SK-N-MC (cell line): ENCODE measurements at regions not wholly inside any gene's neighbourhood (a gene's known extent, or its start where the extent isn't known, plus 50 kb on each side); places are given as distances from the start of the nearest gene placed in this dataset.

Experiments
- EZH2 ChIP-seq: fragments of 200-600 bp; sonication (generic); IDR thresholded peaks from one replicate; pipeline ENCODE4 v1.6.1; 2017; ENCODE audit warnings: antibody characterized with exemption
- FOXP2 ChIP-seq: optimal IDR thresholded peaks from 2 replicates; pipeline ENCODE3; 2011; ENCODE audit warnings: mild to moderate bottlenecking, moderate library complexity; ENCODE audit not compliant: insufficient read depth; ENCODE audit errors: extremely low read length, control extremely low read depth
- POLR2AphosphoS5 ChIP-seq: IDR thresholded peaks from 2 replicates; pipeline ENCODE4 v1.6.1; 2012; ENCODE audit warnings: mild to moderate bottlenecking, low read depth, low read length, borderline replicate concordance

DNA sequence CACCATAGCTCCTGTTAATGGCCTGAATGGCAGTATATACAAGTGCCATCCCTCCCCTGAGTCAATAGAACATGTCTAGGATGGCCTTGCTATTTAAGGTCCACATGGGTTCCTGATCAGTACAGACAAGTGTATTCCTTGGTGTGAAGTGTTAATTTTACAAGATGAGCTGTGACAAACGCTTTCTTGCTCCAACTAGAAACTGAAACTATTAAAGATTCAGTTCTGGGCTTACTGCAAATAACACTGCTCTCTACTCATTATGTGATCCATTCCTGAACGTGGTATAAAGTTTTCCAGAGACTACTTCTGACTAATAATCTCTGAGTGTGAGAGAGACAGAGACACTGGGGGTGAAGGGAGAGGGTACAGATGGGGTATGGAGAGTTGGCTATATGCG, 198.0 kb upstream of the FBXL4 start:
- TF ChIP-seq POLR2AphosphoS5, result no peak
- no peak for TF ChIP-seq EZH2
- no peak for TF ChIP-seq FOXP2
